HG02642 (cell line): ENCODE measurements at regions not wholly inside any gene's neighbourhood (a gene's known extent, or its start where the extent isn't known, plus 50 kb on each side); places are given as distances from the start of the nearest gene placed in this dataset.

ENCODE experiments used
- ATAC-seq: cut with Tn5 transposase; IDR thresholded peaks from one replicate; pipeline ENCODE4 v1.9.1; 2021; ENCODE audit warnings: mild to moderate bottlenecking; ENCODE audit not compliant: unreplicated experiment, poor library complexity

- ATAC-seq: no peak
Observed at GRCh38 chr10:21164687-21165086, 267.6 kb upstream of the NEBL start.

- no peak for ATAC-seq
Observed at GRCh38 chr10:21162948-21163347, 265.8 kb upstream of the NEBL start.

GRCh38 chr10:21161647-21162046 is 264.5 kb upstream of the NEBL start:
- ATAC-seq: no peak

- ATAC-seq: no peak
Observed at GRCh38 chr10:21161090-21161625, 264.0 kb upstream of the NEBL start.

- ATAC-seq: no peak
Observed at GRCh38 chr10:21160116-21160515, 263.0 kb upstream of the NEBL start.

- ATAC-seq: no peak
Observed at GRCh38 chr10:21159669-21160068, 262.6 kb upstream of the NEBL start.

GRCh38 chr10:21158301-21158700 is 261.2 kb upstream of the NEBL start:
- ATAC-seq: no peak

- no peak for ATAC-seq
Observed at GRCh38 chr10:21157664-21158063, 260.6 kb upstream of the NEBL start.

- no peak for ATAC-seq
Observed at GRCh38 chr10:21150166-21150565, 253.1 kb upstream of the NEBL start.

- no peak for ATAC-seq
Observed at GRCh38 chr10:21146436-21146789, 249.3 kb upstream of the NEBL start.

GRCh38 chr10:21145751-21146435 is 248.8 kb upstream of the NEBL start:
- no peak for ATAC-seq

- no peak for ATAC-seq
Observed at GRCh38 chr10:21144047-21144446, 246.9 kb upstream of the NEBL start.

GRCh38 chr10:21141946-21142492 is 244.9 kb upstream of the NEBL start:
- no peak for ATAC-seq

- no peak for ATAC-seq
Observed at GRCh38 chr10:21138769-21139340, 241.7 kb upstream of the NEBL start.

GRCh38 chr10:21135023-21135931 is 238.2 kb upstream of the NEBL start:
- no peak for ATAC-seq

- ATAC-seq: no peak
Observed at GRCh38 chr10:21134645-21135022, 237.5 kb upstream of the NEBL start.

GRCh38 chr10:21130683-21131442 is 233.8 kb upstream of the NEBL start:
- no peak for ATAC-seq

GRCh38 chr10:21130108-21130507 is 233.0 kb upstream of the NEBL start:
- no peak for ATAC-seq

GRCh38 chr10:21125471-21126228 is 228.5 kb upstream of the NEBL start:
- no peak for ATAC-seq
